Thyroid gland (tissue), 4 donors: ENCODE measurements at regions not wholly inside any gene's neighbourhood (a gene's known extent, or its start where the extent isn't known, plus 50 kb on each side); places are given as distances from the start of the nearest gene placed in this dataset.
"Not testable (repeated sequence)": the region's sequence is repeated elsewhere in the genome, so short reads cannot be mapped to it uniquely, and the experiment has no call there.

Source experiments
- CTCF ChIP-seq, 6 experiments: fragments of 200-600 bp in 3 of 6; fragments of 450-650 bp in 3 of 6; sonication (generic) in 3 of 6; IDR thresholded peaks; one replicate each; pipeline ENCODE4 v1.5.1; 2016 to 2019; ENCODE audit warnings: antibody characterized with exemption in 6 of 6, mild to moderate bottlenecking in 2 of 6, inconsistent platforms in 1 of 6, moderate library complexity in 1 of 6
- POLR2A ChIP-seq, 2 donors: fragments of 450-650 bp; IDR thresholded peaks; one replicate each; pipeline ENCODE4 v1.6.1; 2017; ENCODE audit warnings: antibody characterized with exemption in 2 of 2, mild to moderate bottlenecking in 2 of 2, moderate library complexity in 1 of 2

- TF ChIP-seq CTCF, POLR2A (IDR thresholded peaks at IDR 0.05): not testable (repeated sequence)
Measured at GRCh38 chr1:219102466-219102865, 71.2 kb upstream of the LYPLAL1 start.
